ENCODE measurements at regions not wholly inside any gene's neighbourhood (a gene's known extent, or its start where the extent isn't known, plus 50 kb on each side); places are given as distances from the start of the nearest gene placed in this dataset.

GRCh38 chr5:4882186-4882585 is 257.9 kb upstream of the ADAMTS16 start:
- in situ Hi-C loops (cut with HindIII; ENCODE audit: low sequenced_read_pairs): no loop called here

- in situ Hi-C loops (cut with HindIII; ENCODE audit: low sequenced_read_pairs): no loop called here
Observed at GRCh38 chr5:4883360-4883759, 256.8 kb upstream of the ADAMTS16 start.

- in situ Hi-C loops (cut with HindIII; ENCODE audit: low sequenced_read_pairs): no loop called here
Observed at GRCh38 chr5:4893063-4893744, 246.9 kb upstream of the ADAMTS16 start.

GRCh38 chr5:4896328-4896727 is 243.8 kb upstream of the ADAMTS16 start:
- in situ Hi-C loops (cut with HindIII; ENCODE audit: low sequenced_read_pairs): no loop called here

GRCh38 chr5:4901305-4901811 is 238.8 kb upstream of the ADAMTS16 start:
- in situ Hi-C loops (cut with HindIII; ENCODE audit: low sequenced_read_pairs): no loop called here

- in situ Hi-C loops (cut with HindIII; ENCODE audit: low sequenced_read_pairs): no loop called here
Observed at GRCh38 chr5:4901924-4902323, 238.2 kb upstream of the ADAMTS16 start.

- in situ Hi-C loops (cut with HindIII; ENCODE audit: low sequenced_read_pairs): no loop called here
Observed at GRCh38 chr5:4905674-4906520, 234.2 kb upstream of the ADAMTS16 start.

- in situ Hi-C loops (cut with HindIII; ENCODE audit: low sequenced_read_pairs): no loop called here
Observed at GRCh38 chr5:4906786-4907185, 233.3 kb upstream of the ADAMTS16 start.

- in situ Hi-C loops (cut with HindIII; ENCODE audit: low sequenced_read_pairs): no loop called here
Observed at GRCh38 chr5:4907571-4907970, 232.6 kb upstream of the ADAMTS16 start.

GRCh38 chr5:4909086-4909485 is 231.0 kb upstream of the ADAMTS16 start:
- in situ Hi-C loops (cut with HindIII; ENCODE audit: low sequenced_read_pairs): no loop called here

GRCh38 chr5:4911646-4912403 is 228.3 kb upstream of the ADAMTS16 start:
- in situ Hi-C loops (cut with HindIII; ENCODE audit: low sequenced_read_pairs): no loop called here

GRCh38 chr5:4921929-4922328 is 218.2 kb upstream of the ADAMTS16 start:
- in situ Hi-C loops (cut with HindIII; ENCODE audit: low sequenced_read_pairs): no loop called here

- in situ Hi-C loops (cut with HindIII; ENCODE audit: low sequenced_read_pairs): no loop called here
Observed at GRCh38 chr5:4924577-4924976, 215.6 kb upstream of the ADAMTS16 start.

GRCh38 chr5:4927097-4927496 is 213.0 kb upstream of the ADAMTS16 start:
- in situ Hi-C loops (cut with HindIII; ENCODE audit: low sequenced_read_pairs): no loop called here

- in situ Hi-C loops (cut with HindIII; ENCODE audit: low sequenced_read_pairs): no loop called here
Observed at GRCh38 chr5:4928409-4928808, 211.7 kb upstream of the ADAMTS16 start.

GRCh38 chr5:4929092-4929655 is 211.0 kb upstream of the ADAMTS16 start:
- in situ Hi-C loops (cut with HindIII; ENCODE audit: low sequenced_read_pairs): no loop called here

GRCh38 chr5:4939042-4939781 is 200.9 kb upstream of the ADAMTS16 start:
- in situ Hi-C loops (cut with HindIII; ENCODE audit: low sequenced_read_pairs): no loop called here

GRCh38 chr5:4941161-4941560 is 199.0 kb upstream of the ADAMTS16 start:
- in situ Hi-C loops (cut with HindIII; ENCODE audit: low sequenced_read_pairs): no loop called here

- in situ Hi-C loops (cut with HindIII; ENCODE audit: low sequenced_read_pairs): no loop called here
Observed at GRCh38 chr5:4941957-4942830, 197.9 kb upstream of the ADAMTS16 start.
